SK-N-SH treated with all-trans-retinoic acid at 6 μM for 48 hours (cell line): ENCODE measurements at regions not wholly inside any gene's neighbourhood (a gene's known extent, or its start where the extent isn't known, plus 50 kb on each side); places are given as distances from the start of the nearest gene placed in this dataset.

Experiments
- ATAC-seq: fragments of 200-7000 bp; cut with Tn5 transposase; 3 replicates; pipeline ENCODE4 v1.9.1; 2020; ENCODE audit warnings: mild to moderate bottlenecking, moderate library complexity
- ARNTL ChIP-seq: fragments of 450-650 bp; formaldehyde crosslinking; IDR thresholded peaks from 2 replicates; pipeline ENCODE4 v1.5.0; 2020; ENCODE audit warnings: low read depth, mild to moderate bottlenecking, moderate library complexity, borderline replicate concordance
- BACH2 ChIP-seq: fragments of 250-450 bp; sonication (Bioruptor Pico); IDR thresholded peaks from 2 replicates; pipeline ENCODE4 v1.9.0; 2021; ENCODE audit warnings: mild to moderate bottlenecking, borderline replicate concordance
- CSDC2 ChIP-seq: fragments of 250-450 bp; sonication (Bioruptor Pico); IDR thresholded peaks from 2 replicates; pipeline ENCODE4 v1.5.0; 2020; ENCODE audit warnings: mild to moderate bottlenecking, moderate library complexity
- ESRRG ChIP-seq: fragments of 250-450 bp; sonication (Bioruptor Pico); IDR thresholded peaks from 2 replicates; pipeline ENCODE4 v1.6.1; 2021; ENCODE audit warnings: mild to moderate bottlenecking
- GLIS3 ChIP-seq: fragments of 250-450 bp; sonication (Bioruptor Pico); IDR thresholded peaks from 2 replicates; pipeline ENCODE4 v1.5.0; 2020; ENCODE audit warnings: mild to moderate bottlenecking, moderate library complexity
- ISL1 ChIP-seq: fragments of 250-450 bp; sonication (Bioruptor Pico); IDR thresholded peaks from 2 replicates; pipeline ENCODE4 v2.1.2; 2022; ENCODE audit warnings: mild to moderate bottlenecking, moderate library complexity
- OSR1 ChIP-seq: fragments of 250-450 bp; sonication (Bioruptor Pico); IDR thresholded peaks from 2 replicates; pipeline ENCODE4 v1.8.0; 2022; ENCODE audit warnings: moderate library complexity, mild to moderate bottlenecking, inconsistent platforms
- PPARA ChIP-seq: fragments of 250-450 bp; sonication (Bioruptor Pico); IDR thresholded peaks from 2 replicates; pipeline ENCODE4 v1.5.0; 2020; ENCODE audit warnings: mild to moderate bottlenecking, borderline replicate concordance
- RARB ChIP-seq: fragments of 250-450 bp; sonication (Bioruptor Pico); IDR thresholded peaks from 2 replicates; pipeline ENCODE4 v1.8.0; 2021; ENCODE audit warnings: mild to moderate bottlenecking, moderate library complexity
- SNAI2 ChIP-seq: fragments of 250-450 bp; sonication (Bioruptor Pico); IDR thresholded peaks from 2 replicates; pipeline ENCODE4 v1.5.0; 2020; ENCODE audit warnings: mild to moderate bottlenecking, moderate library complexity
- TCF4 ChIP-seq: fragments of 250-450 bp; sonication (Bioruptor Pico); IDR thresholded peaks from 2 replicates; pipeline ENCODE4 v1.8.0; 2021; ENCODE audit warnings: mild to moderate bottlenecking, moderate library complexity, borderline replicate concordance
- TOX ChIP-seq: fragments of 250-450 bp; sonication (Bioruptor Pico); IDR thresholded peaks from 2 replicates; pipeline ENCODE4 v1.8.0; 2021; ENCODE audit warnings: mild to moderate bottlenecking, moderate library complexity, borderline replicate concordance
- ZC3H10 ChIP-seq: fragments of 250-450 bp; sonication (Bioruptor Pico); IDR thresholded peaks from 2 replicates; pipeline ENCODE4 v1.5.1; 2021; ENCODE audit warnings: mild to moderate bottlenecking, moderate library complexity
- ZFP3 ChIP-seq: fragments of 250-450 bp; sonication (Bioruptor Pico); IDR thresholded peaks from 2 replicates; pipeline ENCODE4 v1.5.0; 2020; ENCODE audit warnings: mild to moderate bottlenecking, moderate library complexity
- ZFP30 ChIP-seq: fragments of 450-650 bp; formaldehyde crosslinking; IDR thresholded peaks from 2 replicates; pipeline ENCODE4 v1.5.0; 2022; ENCODE audit warnings: mild to moderate bottlenecking, moderate library complexity
- ZNF565 ChIP-seq: fragments of 450-650 bp; formaldehyde crosslinking; conservative IDR thresholded peaks from 2 replicates; pipeline ENCODE4 v1.5.0; 2020; ENCODE audit warnings: low read depth, mild to moderate bottlenecking, moderate library complexity
- ZNF70 ChIP-seq: fragments of 450-650 bp; formaldehyde crosslinking; IDR thresholded peaks from 2 replicates; pipeline ENCODE4 v1.5.0; 2020; ENCODE audit warnings: mild to moderate bottlenecking, moderate library complexity
- ZNF8 ChIP-seq: fragments of 450-650 bp; formaldehyde crosslinking; IDR thresholded peaks from 2 replicates; pipeline ENCODE4 v1.5.0; 2020; ENCODE audit warnings: mild to moderate bottlenecking, moderate library complexity
- TF ChIP-seq, protein P1 (sequence below): fragments of 250-450 bp; sonication (Bioruptor Pico); IDR thresholded peaks from 2 replicates; pipeline ENCODE4 v1.8.0; 2021; ENCODE audit warnings: low read depth, mild to moderate bottlenecking, moderate library complexity, borderline replicate concordance
- TF ChIP-seq, protein P2 (sequence below): fragments of 250-450 bp; sonication (Bioruptor Pico); IDR thresholded peaks from 2 replicates; pipeline ENCODE4 v1.8.0; 2020; ENCODE audit warnings: mild to moderate bottlenecking, moderate library complexity, borderline replicate concordance
- TF ChIP-seq, protein P3 (sequence below): fragments of 250-450 bp; sonication (Bioruptor Pico); IDR thresholded peaks from 2 replicates; pipeline ENCODE4 v1.5.1; 2020; ENCODE audit warnings: low read depth, mild to moderate bottlenecking, moderate library complexity
- TF ChIP-seq, protein P4 (sequence below): fragments of 250-450 bp; sonication (Bioruptor Pico); IDR thresholded peaks from 2 replicates; pipeline ENCODE4 v1.5.1; 2021; ENCODE audit warnings: mild to moderate bottlenecking, moderate library complexity

DNA sequence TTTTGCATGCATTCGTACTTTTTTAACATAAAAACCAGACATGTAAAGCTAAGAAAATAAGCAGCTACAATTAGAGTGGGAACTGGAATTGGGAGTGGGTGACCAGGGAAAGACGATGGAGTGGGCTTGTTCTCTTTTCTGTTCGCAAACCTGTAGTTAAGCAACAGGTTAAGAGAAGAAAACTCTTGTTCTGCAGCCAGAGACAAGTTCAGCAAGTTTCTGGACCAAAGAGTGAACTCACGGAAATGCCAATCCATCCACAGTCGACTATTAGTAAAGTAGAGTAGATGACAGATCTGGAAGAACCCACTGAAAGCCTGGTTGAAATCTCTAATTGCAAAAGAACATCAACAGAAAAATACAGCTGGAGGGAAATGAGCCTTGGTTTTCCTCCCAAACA, 197.8 kb downstream of the TFAP2A start:
- TF ChIP-seq, protein P1, sequence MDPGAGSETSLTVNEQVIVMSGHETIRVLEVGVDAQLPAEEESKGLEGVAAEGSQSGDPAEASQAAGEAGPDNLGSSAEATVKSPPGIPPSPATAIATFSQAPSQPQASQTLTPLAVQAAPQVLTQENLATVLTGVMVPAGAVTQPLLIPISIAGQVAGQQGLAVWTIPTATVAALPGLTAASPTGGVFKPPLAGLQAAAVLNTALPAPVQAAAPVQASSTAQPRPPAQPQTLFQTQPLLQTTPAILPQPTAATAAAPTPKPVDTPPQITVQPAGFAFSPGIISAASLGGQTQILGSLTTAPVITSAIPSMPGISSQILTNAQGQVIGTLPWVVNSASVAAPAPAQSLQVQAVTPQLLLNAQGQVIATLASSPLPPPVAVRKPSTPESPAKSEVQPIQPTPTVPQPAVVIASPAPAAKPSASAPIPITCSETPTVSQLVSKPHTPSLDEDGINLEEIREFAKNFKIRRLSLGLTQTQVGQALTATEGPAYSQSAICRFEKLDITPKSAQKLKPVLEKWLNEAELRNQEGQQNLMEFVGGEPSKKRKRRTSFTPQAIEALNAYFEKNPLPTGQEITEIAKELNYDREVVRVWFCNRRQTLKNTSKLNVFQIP (CRISPR knock-in tag): no peak
- TF ChIP-seq TCF4 (CRISPR knock-in tag) (no peak), ISL1 (no peak), BACH2 (CRISPR knock-in tag) (no peak), SNAI2 (CRISPR knock-in tag) (no peak), PPARA (CRISPR knock-in tag) (no peak), GLIS3 (no peak), RARB (no peak), OSR1 (CRISPR knock-in tag) (no peak), ZNF8 (CRISPR knock-in tag) (no peak)
- TF ChIP-seq, protein P2, sequence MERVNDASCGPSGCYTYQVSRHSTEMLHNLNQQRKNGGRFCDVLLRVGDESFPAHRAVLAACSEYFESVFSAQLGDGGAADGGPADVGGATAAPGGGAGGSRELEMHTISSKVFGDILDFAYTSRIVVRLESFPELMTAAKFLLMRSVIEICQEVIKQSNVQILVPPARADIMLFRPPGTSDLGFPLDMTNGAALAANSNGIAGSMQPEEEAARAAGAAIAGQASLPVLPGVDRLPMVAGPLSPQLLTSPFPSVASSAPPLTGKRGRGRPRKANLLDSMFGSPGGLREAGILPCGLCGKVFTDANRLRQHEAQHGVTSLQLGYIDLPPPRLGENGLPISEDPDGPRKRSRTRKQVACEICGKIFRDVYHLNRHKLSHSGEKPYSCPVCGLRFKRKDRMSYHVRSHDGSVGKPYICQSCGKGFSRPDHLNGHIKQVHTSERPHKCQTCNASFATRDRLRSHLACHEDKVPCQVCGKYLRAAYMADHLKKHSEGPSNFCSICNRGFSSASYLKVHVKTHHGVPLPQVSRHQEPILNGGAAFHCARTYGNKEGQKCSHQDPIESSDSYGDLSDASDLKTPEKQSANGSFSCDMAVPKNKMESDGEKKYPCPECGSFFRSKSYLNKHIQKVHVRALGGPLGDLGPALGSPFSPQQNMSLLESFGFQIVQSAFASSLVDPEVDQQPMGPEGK (CRISPR knock-in tag): no peak
- no peak for ATAC-seq

DNA sequence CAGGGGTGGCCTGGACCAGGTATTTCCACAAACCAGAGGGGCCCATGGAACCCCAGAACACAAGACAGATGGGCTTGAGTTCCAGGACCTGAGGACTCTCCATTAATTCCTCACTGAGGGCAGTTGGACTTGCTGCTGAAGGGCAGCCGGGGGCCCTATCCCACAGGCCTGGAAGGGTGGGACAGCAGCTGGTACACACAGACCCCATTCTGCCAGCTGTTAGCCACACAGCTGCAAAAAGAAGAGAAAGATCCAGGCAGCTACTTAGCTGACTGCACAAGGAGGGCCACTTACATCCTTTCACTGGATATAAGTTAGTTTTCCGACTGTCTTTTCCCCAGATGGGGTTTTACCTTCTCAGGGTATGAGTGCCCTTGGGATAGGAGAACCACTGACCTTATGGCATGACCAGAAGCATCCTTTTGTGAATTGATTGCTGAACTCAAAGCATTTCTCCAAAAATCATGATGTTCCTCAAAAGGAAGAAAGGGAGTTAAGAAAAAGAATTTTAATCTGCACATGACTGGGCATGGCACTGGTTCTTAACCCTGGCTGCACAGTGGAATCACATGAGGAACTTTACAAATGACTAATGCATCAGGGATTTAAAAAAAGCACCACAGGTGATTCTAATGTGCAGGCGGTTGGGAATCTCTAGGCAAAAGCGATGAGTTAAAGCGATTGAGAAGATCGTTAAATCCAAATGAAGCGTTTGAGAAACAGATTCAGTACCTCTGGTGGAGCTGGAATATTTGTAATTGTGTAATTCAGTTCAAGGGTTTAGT, 199.4 kb downstream of the TFAP2A start:
- no peak for TF ChIP-seq ESRRG (CRISPR knock-in tag)
- TF ChIP-seq, protein P3, sequence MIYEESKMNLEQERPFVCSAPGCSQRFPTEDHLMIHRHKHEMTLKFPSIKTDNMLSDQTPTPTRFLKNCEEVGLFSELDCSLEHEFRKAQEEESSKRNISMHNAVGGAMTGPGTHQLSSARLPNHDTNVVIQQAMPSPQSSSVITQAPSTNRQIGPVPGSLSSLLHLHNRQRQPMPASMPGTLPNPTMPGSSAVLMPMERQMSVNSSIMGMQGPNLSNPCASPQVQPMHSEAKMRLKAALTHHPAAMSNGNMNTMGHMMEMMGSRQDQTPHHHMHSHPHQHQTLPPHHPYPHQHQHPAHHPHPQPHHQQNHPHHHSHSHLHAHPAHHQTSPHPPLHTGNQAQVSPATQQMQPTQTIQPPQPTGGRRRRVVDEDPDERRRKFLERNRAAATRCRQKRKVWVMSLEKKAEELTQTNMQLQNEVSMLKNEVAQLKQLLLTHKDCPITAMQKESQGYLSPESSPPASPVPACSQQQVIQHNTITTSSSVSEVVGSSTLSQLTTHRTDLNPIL (CRISPR knock-in tag): no peak
- no peak for TF ChIP-seq TCF4 (CRISPR knock-in tag)
- no peak for TF ChIP-seq GLIS3
- no peak for TF ChIP-seq ZFP30 (CRISPR knock-in tag)
- TF ChIP-seq RARB: no peak
- no peak for TF ChIP-seq CSDC2 (CRISPR knock-in tag)
- TF ChIP-seq, protein P1 (CRISPR knock-in tag): no peak
- TF ChIP-seq SNAI2 (CRISPR knock-in tag): no peak
- no peak for ATAC-seq

DNA sequence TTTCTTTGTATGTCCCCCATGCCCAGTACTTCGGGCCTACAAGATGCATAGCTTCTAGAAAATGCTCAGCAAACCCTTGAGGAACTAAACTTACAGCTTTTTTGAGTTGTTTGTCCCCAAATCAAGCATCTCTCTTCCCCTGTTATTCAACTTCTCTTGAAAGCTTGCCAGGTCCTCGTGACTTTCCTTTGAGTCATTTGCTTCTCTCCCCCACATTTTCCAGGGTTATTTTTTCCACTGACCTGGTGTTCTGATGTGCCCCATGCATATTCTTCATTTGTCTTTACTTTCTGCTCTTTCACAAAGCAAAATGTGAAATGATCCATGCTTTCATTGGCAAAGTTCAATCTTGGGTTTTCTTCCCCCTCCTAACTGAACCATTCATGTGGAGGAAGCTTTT, 204.8 kb downstream of the TFAP2A start:
- ATAC-seq: no peak
- TF ChIP-seq, protein P4, sequence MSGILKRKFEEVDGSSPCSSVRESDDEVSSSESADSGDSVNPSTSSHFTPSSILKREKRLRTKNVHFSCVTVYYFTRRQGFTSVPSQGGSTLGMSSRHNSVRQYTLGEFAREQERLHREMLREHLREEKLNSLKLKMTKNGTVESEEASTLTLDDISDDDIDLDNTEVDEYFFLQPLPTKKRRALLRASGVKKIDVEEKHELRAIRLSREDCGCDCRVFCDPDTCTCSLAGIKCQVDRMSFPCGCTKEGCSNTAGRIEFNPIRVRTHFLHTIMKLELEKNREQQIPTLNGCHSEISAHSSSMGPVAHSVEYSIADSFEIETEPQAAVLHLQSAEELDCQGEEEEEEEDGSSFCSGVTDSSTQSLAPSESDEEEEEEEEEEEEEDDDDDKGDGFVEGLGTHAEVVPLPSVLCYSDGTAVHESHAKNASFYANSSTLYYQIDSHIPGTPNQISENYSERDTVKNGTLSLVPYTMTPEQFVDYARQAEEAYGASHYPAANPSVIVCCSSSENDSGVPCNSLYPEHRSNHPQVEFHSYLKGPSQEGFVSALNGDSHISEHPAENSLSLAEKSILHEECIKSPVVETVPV (CRISPR knock-in tag): no peak
- TF ChIP-seq SNAI2 (CRISPR knock-in tag) (no peak), ZFP3 (no peak), ZNF70 (CRISPR knock-in tag) (no peak), OSR1 (CRISPR knock-in tag) (no peak), GLIS3 (no peak), TOX (no peak), TCF4 (CRISPR knock-in tag) (no peak), ARNTL (CRISPR knock-in tag) (no peak), ZNF8 (CRISPR knock-in tag) (no peak), BACH2 (CRISPR knock-in tag) (no peak), RARB (no peak), ZC3H10 (no peak), ZNF565 (no peak), ZFP30 (CRISPR knock-in tag) (no peak), PPARA (CRISPR knock-in tag) (no peak)
- TF ChIP-seq, protein P2 (CRISPR knock-in tag): no peak
- TF ChIP-seq, protein P1 (CRISPR knock-in tag): no peak
- TF ChIP-seq, protein P3 (CRISPR knock-in tag): no peak
- TF ChIP-seq, all 23 proteins: peak for 0
